Caco-2 (cell line): ENCODE measurements at regions not wholly inside any gene's neighbourhood (a gene's known extent, or its start where the extent isn't known, plus 50 kb on each side); places are given as distances from the start of the nearest gene placed in this dataset.

Source experiments
- BruUV-seq: library from RNA; stranded (reverse); fragments of 400-500 nt; replicated peaks from 2 replicates; lab custom pipeline; 2021; lab: Mats Ljungman, UMichigan
- CTCF ChIA-PET: fragments of 300-600 bp; sonication (Branson Sonifier 250); formaldehyde crosslinking; loops from one replicate; lab custom pipeline; 2022; ENCODE audit warnings: antibody characterized with exemption; lab: Charles Lee
- POLR2A ChIA-PET: fragments of 300-600 bp; sonication (Branson Sonifier 250); formaldehyde crosslinking; loops from one replicate; lab custom pipeline; 2022; ENCODE audit warnings: antibody characterized with exemption; lab: Charles Lee
- DNase-seq, 2 experiments: peaks; one replicate each; pipeline versions ENCODE4 v3.0.0 to v3.0.0-alpha.2; 2020 to 2022
- H3K27me3 ChIP-seq: replicated peaks from 2 replicates; pipeline ENCODE4 v1.6.0; 2011; ENCODE audit warnings: low read length; ENCODE audit not compliant: control insufficient read depth, insufficient read depth
- H3K36me3 ChIP-seq: 2 replicates; pipeline ENCODE4 v1.5.1; 2011; ENCODE audit warnings: low read length; ENCODE audit not compliant: control insufficient read depth, insufficient read depth
- H3K4me1 ChIP-seq: fragments of 250-450 bp; sonication (Bioruptor Pico); 2 replicates; pipeline ENCODE4 v1.5.1; 2020; ENCODE audit warnings: mild to moderate bottlenecking
- H3K4me3 ChIP-seq: 2 replicates; pipeline ENCODE4 v1.5.1; 2011; ENCODE audit warnings: low read depth, mild to moderate bottlenecking, control low read depth, low read length
- H3K9me3 ChIP-seq: fragments of 250-450 bp; sonication (Bioruptor Pico); 2 replicates; pipeline ENCODE4 v1.5.1; 2020; ENCODE audit warnings: mild to moderate bottlenecking, moderate library complexity
- H3K27ac Mint-ChIP-seq: one replicate; pipeline ENCODE4 v1.8.0; 2022; ENCODE audit warnings: mixed read lengths; ENCODE audit not compliant: unreplicated experiment
- H3K27me3 Mint-ChIP-seq: one replicate; pipeline ENCODE4 v1.8.0; 2022; ENCODE audit warnings: mixed read lengths; ENCODE audit not compliant: insufficient read depth, unreplicated experiment
- H3K36me3 Mint-ChIP-seq: one replicate; pipeline ENCODE4 v1.8.0; 2022; ENCODE audit warnings: mild to moderate bottlenecking, mixed read lengths; ENCODE audit not compliant: insufficient read depth, unreplicated experiment
- H3K4me1 Mint-ChIP-seq: one replicate; pipeline ENCODE4 v1.8.0; 2022; ENCODE audit warnings: low read depth, mixed read lengths; ENCODE audit not compliant: unreplicated experiment
- H3K4me3 Mint-ChIP-seq: one replicate; pipeline ENCODE4 v1.8.0; 2022; ENCODE audit warnings: mild to moderate bottlenecking, moderate library complexity, mixed read lengths; ENCODE audit not compliant: unreplicated experiment
- H3K9me3 Mint-ChIP-seq: one replicate; pipeline ENCODE4 v1.8.0; 2022; ENCODE audit warnings: mixed read lengths; ENCODE audit not compliant: unreplicated experiment
- intact Hi-C: fragments of 100-400 bp; cut with micrococcal nuclease; formaldehyde crosslinking; loops from one replicate; pipeline ENCODE4 v1.10.0; 2022; ENCODE audit not compliant: unreplicated experiment
- TF ChIP-seq, protein P1 (sequence below), 2 experiments: fragments of 200-600 bp in 1 of 2; IDR thresholded peaks; 1 replicate in 1 of 2; 2 replicates in 1 of 2; pipeline versions ENCODE4 v1.5.1 to v1.8.0; 2011 to 2022; ENCODE audit warnings: antibody characterized with exemption in 1 of 2, control low read depth in 1 of 2, inconsistent platforms in 1 of 2, low read depth in 1 of 2, low read length in 1 of 2, mild to moderate bottlenecking in 1 of 2, moderate library complexity in 1 of 2; ENCODE audit not compliant: insufficient read depth in 1 of 2, severe bottlenecking in 1 of 2, unreplicated experiment in 1 of 2

DNA sequence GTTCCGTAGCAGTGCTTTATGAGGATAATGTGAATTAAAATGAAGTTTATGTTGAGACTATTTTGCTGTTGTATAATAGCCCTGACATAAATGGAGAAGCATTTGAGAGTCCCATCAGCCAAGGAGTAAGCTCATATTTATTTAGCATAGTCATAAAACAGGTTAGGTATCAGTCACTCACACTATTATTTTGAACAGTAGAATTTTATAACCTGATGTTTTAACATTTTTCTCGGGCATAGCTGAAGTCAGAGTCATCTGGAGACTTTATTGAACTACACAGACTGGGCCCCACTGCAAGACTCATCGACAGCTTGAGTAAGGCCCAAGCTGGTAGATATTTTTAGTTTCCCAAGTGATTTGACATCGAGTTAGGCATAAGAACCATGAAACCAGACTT, 620.3 kb upstream of the WWC1 start:
- TF ChIP-seq, protein P1, sequence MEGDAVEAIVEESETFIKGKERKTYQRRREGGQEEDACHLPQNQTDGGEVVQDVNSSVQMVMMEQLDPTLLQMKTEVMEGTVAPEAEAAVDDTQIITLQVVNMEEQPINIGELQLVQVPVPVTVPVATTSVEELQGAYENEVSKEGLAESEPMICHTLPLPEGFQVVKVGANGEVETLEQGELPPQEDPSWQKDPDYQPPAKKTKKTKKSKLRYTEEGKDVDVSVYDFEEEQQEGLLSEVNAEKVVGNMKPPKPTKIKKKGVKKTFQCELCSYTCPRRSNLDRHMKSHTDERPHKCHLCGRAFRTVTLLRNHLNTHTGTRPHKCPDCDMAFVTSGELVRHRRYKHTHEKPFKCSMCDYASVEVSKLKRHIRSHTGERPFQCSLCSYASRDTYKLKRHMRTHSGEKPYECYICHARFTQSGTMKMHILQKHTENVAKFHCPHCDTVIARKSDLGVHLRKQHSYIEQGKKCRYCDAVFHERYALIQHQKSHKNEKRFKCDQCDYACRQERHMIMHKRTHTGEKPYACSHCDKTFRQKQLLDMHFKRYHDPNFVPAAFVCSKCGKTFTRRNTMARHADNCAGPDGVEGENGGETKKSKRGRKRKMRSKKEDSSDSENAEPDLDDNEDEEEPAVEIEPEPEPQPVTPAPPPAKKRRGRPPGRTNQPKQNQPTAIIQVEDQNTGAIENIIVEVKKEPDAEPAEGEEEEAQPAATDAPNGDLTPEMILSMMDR (IDR thresholded peaks at IDR 0.05; ENCODE audit: insufficient read depth in 1 of 2, low read depth in 1 of 2, low read length in 1 of 2, severe bottlenecking in 1 of 2, unreplicated experiment in 1 of 2) = no peak
- POLR2A ChIA-PET = no interaction called here
- no peaks in the 10 kb centered on the region for H3K36me3 Mint-ChIP-seq
- no peak overlapping the region for H3K4me3 Mint-ChIP-seq
- CTCF ChIA-PET = no interaction called here
- no peaks in the 10 kb centered on the region for H3K4me1 Mint-ChIP-seq
- Histone ChIP-seq H3K9me3 (no peaks in the 10 kb centered on the region; the same call in 1 of the 2 replicates), H3K4me3 (no peak overlapping the region), H3K4me1 (no peaks in the 10 kb centered on the region), H3K36me3 (no peaks in the 10 kb centered on the region), H3K27me3 (no peaks in the 10 kb centered on the region)
- H3K27ac Mint-ChIP-seq = no peak overlapping the region
- no peaks in the 10 kb centered on the region for H3K27me3 Mint-ChIP-seq
- intact Hi-C loops = no loop called here
- DNase-seq = no peak
- no TSS peak for BruUV-seq
- peaks cover 8% of the 10 kb centered on the region for H3K9me3 Mint-ChIP-seq

DNA sequence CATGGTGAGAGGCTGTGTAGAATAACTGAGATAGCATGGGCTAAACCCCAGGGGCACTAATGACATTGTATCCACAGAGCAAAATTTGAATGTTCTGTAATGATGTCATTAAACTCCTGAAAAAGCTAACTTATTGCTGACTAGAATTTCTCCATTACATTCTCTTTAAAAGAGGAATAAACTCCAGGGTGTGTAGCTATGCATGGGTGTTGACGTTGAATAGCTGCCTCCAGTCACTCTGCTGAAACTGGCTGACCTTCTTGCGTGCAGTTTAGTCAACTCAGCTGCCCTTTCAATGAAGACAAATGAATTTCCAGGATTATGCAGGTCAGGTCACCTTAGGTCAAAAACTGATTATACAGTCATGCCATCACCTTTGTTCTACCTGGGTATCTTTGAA, 617.5 kb upstream of the WWC1 start:
- H3K36me3 ChIP-seq = no peaks in the 10 kb centered on the region
- H3K27me3 Mint-ChIP-seq = no peaks in the 10 kb centered on the region
- H3K4me3 Mint-ChIP-seq = no peak overlapping the region
- peaks cover 25% of the 10 kb centered on the region for H3K9me3 Mint-ChIP-seq
- H3K4me1 ChIP-seq = no peaks in the 10 kb centered on the region; the same call in 1 of the 2 replicates
- intact Hi-C loops = no loop called here
- H3K36me3 Mint-ChIP-seq = no peaks in the 10 kb centered on the region
- no peak overlapping the region for H3K4me3 ChIP-seq
- no peaks in the 10 kb centered on the region; the same call in none of the 2 replicates for H3K9me3 ChIP-seq
- no peaks in the 10 kb centered on the region for H3K27me3 ChIP-seq
- POLR2A ChIA-PET = no interaction called here
- CTCF ChIA-PET = no interaction called here
- no TSS peak for BruUV-seq
- TF ChIP-seq, protein P1 (IDR thresholded peaks at IDR 0.05; ENCODE audit: insufficient read depth in 1 of 2, low read depth in 1 of 2, low read length in 1 of 2, severe bottlenecking in 1 of 2, unreplicated experiment in 1 of 2) = no peak
- H3K4me1 Mint-ChIP-seq = no peaks in the 10 kb centered on the region
- no peak overlapping the region for H3K27ac Mint-ChIP-seq
- no peak for DNase-seq

DNA sequence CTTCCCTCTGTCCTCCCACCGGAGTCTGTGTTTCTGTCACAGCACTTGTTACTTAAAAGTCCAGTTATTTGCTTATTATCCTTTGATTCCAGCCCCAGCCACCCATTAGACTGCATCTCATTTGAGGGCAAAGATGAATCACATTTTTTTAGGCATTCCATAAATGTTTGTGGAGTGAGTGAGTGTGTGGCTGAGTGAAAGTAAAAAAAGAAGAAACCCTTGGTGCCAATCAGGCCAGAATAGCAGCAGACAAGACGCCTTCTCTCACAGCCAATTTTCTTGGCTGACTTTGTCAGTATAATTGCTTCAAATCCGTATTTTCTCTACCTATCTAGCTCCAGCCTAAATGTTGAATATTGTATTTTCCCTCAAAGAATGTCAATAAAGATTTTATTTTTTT, 613.0 kb upstream of the WWC1 start:
- H3K9me3 ChIP-seq = no peaks in the 10 kb centered on the region; the same call in none of the 2 replicates
- H3K4me1 ChIP-seq = no peaks in the 10 kb centered on the region; the same call in 1 of the 2 replicates
- H3K4me1 Mint-ChIP-seq = no peaks in the 10 kb centered on the region
- H3K27me3 Mint-ChIP-seq = no peaks in the 10 kb centered on the region
- CTCF ChIA-PET = no interaction called here
- H3K36me3 Mint-ChIP-seq = no peaks in the 10 kb centered on the region
- no peak for DNase-seq
- H3K4me3 ChIP-seq = no peak overlapping the region
- TF ChIP-seq, protein P1 (IDR thresholded peaks at IDR 0.05; ENCODE audit: insufficient read depth in 1 of 2, low read depth in 1 of 2, low read length in 1 of 2, severe bottlenecking in 1 of 2, unreplicated experiment in 1 of 2) = no peak
- H3K4me3 Mint-ChIP-seq = no peak overlapping the region
- BruUV-seq = no TSS peak
- H3K27me3 ChIP-seq = no peaks in the 10 kb centered on the region
- no peaks in the 10 kb centered on the region for H3K36me3 ChIP-seq
- no peak overlapping the region for H3K27ac Mint-ChIP-seq
- peaks cover 26% of the 10 kb centered on the region for H3K9me3 Mint-ChIP-seq
- POLR2A ChIA-PET = no interaction called here
- intact Hi-C loops = no loop called here
